ENCODE measurements at regions not wholly inside any gene's neighbourhood (a gene's known extent, or its start where the extent isn't known, plus 50 kb on each side); places are given as distances from the start of the nearest gene placed in this dataset.

DNA sequence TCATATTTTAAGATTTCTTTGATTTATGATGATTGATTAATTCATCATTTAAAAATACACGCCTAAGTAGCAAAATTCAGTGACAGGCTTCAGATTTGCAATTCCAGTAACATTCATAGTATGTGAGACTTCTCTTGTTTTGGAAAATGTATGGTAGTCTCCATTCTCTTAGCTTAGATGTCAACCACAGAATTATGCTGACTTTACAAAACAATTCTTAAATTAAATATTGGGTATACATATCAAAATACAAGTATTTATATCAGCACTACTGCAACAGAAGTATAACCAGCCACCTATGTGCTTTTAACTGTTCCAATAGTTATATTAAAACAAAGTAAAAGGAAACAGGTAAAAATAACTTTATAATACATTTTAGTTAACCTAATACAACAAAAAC lies 1328.6 kb upstream of the ADGRL2 start:
- intact Hi-C loops (cut with DNase I), result no loop called here
- Histone ChIP-seq H3K27ac (no peak overlapping the region), H3K4me1 (no peaks in the 10 kb centered on the region), H3K4me3 (no peak overlapping the region), H3K9me3 (no peaks in the 10 kb centered on the region), H3K27me3 (no peaks in the 10 kb centered on the region), H3K36me3 (no peaks in the 10 kb centered on the region)
- WGBS (ENCODE audit: insufficient coverage, low coverage, low lambda C conversion rate, missing lambda C conversion rate), result 83% methylated on average over 1 of the region's 1 CpG
- ATAC-seq, result no peak
- DNase-seq, result no peak
- no peak for TF ChIP-seq POLR2A (IDR thresholded peaks at IDR 0.05)
- TF ChIP-seq, protein P1, sequence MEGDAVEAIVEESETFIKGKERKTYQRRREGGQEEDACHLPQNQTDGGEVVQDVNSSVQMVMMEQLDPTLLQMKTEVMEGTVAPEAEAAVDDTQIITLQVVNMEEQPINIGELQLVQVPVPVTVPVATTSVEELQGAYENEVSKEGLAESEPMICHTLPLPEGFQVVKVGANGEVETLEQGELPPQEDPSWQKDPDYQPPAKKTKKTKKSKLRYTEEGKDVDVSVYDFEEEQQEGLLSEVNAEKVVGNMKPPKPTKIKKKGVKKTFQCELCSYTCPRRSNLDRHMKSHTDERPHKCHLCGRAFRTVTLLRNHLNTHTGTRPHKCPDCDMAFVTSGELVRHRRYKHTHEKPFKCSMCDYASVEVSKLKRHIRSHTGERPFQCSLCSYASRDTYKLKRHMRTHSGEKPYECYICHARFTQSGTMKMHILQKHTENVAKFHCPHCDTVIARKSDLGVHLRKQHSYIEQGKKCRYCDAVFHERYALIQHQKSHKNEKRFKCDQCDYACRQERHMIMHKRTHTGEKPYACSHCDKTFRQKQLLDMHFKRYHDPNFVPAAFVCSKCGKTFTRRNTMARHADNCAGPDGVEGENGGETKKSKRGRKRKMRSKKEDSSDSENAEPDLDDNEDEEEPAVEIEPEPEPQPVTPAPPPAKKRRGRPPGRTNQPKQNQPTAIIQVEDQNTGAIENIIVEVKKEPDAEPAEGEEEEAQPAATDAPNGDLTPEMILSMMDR (IDR thresholded peaks at IDR 0.05), result no peak

DNA sequence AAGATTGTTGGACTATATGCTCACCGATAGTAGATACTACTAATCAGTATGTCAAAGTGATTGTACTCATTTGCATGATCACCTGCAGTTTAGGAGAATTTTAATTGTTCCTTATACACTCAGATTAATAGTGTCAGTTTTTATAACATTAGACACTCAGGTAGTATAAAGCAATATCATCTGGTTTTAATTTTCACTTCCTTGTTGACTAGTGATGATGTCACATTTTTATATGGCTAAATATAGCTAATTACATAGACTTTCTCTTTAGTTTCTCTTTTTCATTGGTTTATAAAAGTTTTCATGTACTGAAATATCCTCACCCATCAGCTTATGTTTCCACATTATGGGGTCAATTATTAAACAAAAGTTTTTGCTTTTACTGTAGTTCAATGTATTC lies 1332.4 kb upstream of the ADGRL2 start:
- ATAC-seq (peak in 1 of 4 donors; percentile 34), DNase-seq (no peak)
- Histone ChIP-seq H3K27ac (no peak overlapping the region), H3K36me3 (no peaks in the 10 kb centered on the region), H3K4me1 (no peaks in the 10 kb centered on the region), H3K9me3 (no peaks in the 10 kb centered on the region), H3K4me3 (no peak overlapping the region), H3K27me3 (no peaks in the 10 kb centered on the region)
- WGBS (ENCODE audit: insufficient coverage, low coverage, low lambda C conversion rate, missing lambda C conversion rate), result 100% methylated on average over 1 of the region's 1 CpG
- no peak for TF ChIP-seq POLR2A (IDR thresholded peaks at IDR 0.05)
- TF ChIP-seq, protein P1 (IDR thresholded peaks at IDR 0.05), result no peak
- intact Hi-C loops (cut with DNase I), result no loop called here

DNA sequence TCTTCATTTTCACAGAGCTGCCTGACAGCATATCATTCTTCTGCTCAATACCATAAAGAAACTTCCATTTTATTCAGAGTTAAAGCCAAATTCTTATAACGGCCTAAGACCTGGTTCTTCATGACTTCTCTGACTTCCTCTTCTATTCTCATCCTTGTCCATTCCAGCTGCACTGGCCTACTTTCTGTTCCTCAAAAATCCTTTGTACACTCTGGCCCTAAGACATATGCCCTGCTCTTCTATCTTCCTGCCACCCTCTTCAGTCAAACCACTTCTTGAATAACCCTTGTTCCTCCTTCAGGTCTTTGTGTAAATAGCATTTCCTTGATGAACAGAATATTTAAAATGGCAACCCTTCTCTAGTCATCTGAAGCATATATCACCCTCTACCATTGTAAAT lies 1338.7 kb upstream of the ADGRL2 start:
- H3K4me3 ChIP-seq, result no peak overlapping the region
- ATAC-seq (no peak), DNase-seq (no peak)
- no peak overlapping the region for H3K27ac ChIP-seq
- H3K27me3 ChIP-seq, result no peaks in the 10 kb centered on the region
- TF ChIP-seq, protein P1 (IDR thresholded peaks at IDR 0.05), result no peak
- TF ChIP-seq POLR2A (IDR thresholded peaks at IDR 0.05), result no peak
- no peaks in the 10 kb centered on the region for H3K4me1 ChIP-seq
- H3K9me3 ChIP-seq, result no peaks in the 10 kb centered on the region
- H3K36me3 ChIP-seq, result no peaks in the 10 kb centered on the region
- WGBS (ENCODE audit: insufficient coverage, low coverage, low lambda C conversion rate, missing lambda C conversion rate), result 53% methylated on average over 1 of the region's 1 CpG
- intact Hi-C loops (cut with DNase I), result no loop called here

DNA sequence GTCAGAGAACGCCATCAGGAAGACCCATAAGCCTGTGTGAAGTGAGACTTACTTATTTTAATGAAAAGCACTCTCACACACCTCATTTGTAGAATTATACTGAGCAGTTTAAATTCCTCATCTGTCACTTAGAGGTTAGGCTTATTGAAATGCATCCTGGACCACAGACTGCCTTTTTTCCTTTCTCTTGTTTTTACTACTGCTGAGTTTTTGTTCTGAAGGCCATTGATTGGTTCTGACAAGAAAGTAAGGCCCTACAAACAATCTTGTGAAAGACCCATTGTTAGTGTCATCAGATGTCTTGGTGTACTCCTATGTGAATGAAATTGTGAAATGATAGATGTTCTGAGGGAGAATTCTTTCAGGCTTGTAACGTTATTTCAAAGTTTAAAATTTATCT lies 1343.3 kb upstream of the ADGRL2 start:
- no peaks in the 10 kb centered on the region for H3K36me3 ChIP-seq
- ATAC-seq (no peak), DNase-seq (no peak)
- no peak for TF ChIP-seq POLR2A (IDR thresholded peaks at IDR 0.05)
- TF ChIP-seq, protein P1 (IDR thresholded peaks at IDR 0.05), result no peak
- intact Hi-C loops (cut with DNase I), result no loop called here
- H3K27me3 ChIP-seq, result no peaks in the 10 kb centered on the region
- no peaks in the 10 kb centered on the region for H3K4me1 ChIP-seq
- WGBS (ENCODE audit: insufficient coverage, low coverage, low lambda C conversion rate, missing lambda C conversion rate), result 53% methylated on average over 2 of the region's 2 CpGs
- H3K9me3 ChIP-seq, result no peaks in the 10 kb centered on the region
- H3K4me3 ChIP-seq, result no peak overlapping the region
- no peak overlapping the region for H3K27ac ChIP-seq

DNA sequence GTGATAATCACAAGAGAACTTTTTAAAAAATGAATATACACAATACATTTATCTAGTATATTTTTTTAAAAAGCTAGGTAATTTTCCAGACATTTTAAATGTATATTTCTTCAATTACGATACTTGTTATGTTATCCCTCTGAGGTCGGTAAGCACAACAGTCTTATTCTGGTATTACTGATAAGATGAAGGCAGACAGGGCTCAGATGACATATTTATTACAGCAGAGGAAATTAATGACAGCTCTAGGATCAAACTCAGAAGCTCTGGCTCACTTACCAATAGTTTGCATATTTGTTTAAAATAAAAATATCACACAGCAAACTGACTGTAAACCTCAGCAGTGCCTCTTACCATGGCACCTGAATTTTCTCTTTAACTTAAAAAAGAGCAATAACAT lies 1347.0 kb upstream of the ADGRL2 start:
- H3K27me3 ChIP-seq, result no peaks in the 10 kb centered on the region
- 43% methylated on average over 2 of the region's 2 CpGs for WGBS (ENCODE audit: insufficient coverage, low coverage, low lambda C conversion rate, missing lambda C conversion rate)
- no peak for ATAC-seq

More for the DNA sequence above, 1347.0 kb upstream of the ADGRL2 start:
- no peak for DNase-seq
- intact Hi-C loops (cut with DNase I), result no loop called here
- H3K9me3 ChIP-seq, result no peaks in the 10 kb centered on the region
- H3K27ac ChIP-seq, result no peak overlapping the region
- H3K4me1 ChIP-seq, result no peaks in the 10 kb centered on the region
- TF ChIP-seq, protein P1 (IDR thresholded peaks at IDR 0.05), result no peak
- no peak for TF ChIP-seq POLR2A (IDR thresholded peaks at IDR 0.05)
- H3K36me3 ChIP-seq, result no peaks in the 10 kb centered on the region
- no peak overlapping the region for H3K4me3 ChIP-seq

Data from right lobe of liver (tissue), 6 donors.